ENCODE measurements at regions not wholly inside any gene's neighbourhood (a gene's known extent, or its start where the extent isn't known, plus 50 kb on each side); places are given as distances from the start of the nearest gene placed in this dataset.

GRCh38 chr3:72550582-72551262, 297.5 kb downstream of the SHQ1 start:
- no peak for TF ChIP-seq EZH2phosphoT487 (IDR thresholded peaks at IDR 0.05; ENCODE audit: unreplicated experiment)
- no peak for TF ChIP-seq POLR2AphosphoS5 (IDR thresholded peaks at IDR 0.05; ENCODE audit: low read depth)
- no peak for TF ChIP-seq EZH2 (IDR thresholded peaks at IDR 0.05; ENCODE audit: low read depth, unreplicated experiment)
- TF ChIP-seq, protein P1, sequence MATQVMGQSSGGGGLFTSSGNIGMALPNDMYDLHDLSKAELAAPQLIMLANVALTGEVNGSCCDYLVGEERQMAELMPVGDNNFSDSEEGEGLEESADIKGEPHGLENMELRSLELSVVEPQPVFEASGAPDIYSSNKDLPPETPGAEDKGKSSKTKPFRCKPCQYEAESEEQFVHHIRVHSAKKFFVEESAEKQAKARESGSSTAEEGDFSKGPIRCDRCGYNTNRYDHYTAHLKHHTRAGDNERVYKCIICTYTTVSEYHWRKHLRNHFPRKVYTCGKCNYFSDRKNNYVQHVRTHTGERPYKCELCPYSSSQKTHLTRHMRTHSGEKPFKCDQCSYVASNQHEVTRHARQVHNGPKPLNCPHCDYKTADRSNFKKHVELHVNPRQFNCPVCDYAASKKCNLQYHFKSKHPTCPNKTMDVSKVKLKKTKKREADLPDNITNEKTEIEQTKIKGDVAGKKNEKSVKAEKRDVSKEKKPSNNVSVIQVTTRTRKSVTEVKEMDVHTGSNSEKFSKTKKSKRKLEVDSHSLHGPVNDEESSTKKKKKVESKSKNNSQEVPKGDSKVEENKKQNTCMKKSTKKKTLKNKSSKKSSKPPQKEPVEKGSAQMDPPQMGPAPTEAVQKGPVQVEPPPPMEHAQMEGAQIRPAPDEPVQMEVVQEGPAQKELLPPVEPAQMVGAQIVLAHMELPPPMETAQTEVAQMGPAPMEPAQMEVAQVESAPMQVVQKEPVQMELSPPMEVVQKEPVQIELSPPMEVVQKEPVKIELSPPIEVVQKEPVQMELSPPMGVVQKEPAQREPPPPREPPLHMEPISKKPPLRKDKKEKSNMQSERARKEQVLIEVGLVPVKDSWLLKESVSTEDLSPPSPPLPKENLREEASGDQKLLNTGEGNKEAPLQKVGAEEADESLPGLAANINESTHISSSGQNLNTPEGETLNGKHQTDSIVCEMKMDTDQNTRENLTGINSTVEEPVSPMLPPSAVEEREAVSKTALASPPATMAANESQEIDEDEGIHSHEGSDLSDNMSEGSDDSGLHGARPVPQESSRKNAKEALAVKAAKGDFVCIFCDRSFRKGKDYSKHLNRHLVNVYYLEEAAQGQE (IDR thresholded peaks at IDR 0.05; ENCODE audit: unreplicated experiment), result no peak
- TF ChIP-seq, protein P2, sequence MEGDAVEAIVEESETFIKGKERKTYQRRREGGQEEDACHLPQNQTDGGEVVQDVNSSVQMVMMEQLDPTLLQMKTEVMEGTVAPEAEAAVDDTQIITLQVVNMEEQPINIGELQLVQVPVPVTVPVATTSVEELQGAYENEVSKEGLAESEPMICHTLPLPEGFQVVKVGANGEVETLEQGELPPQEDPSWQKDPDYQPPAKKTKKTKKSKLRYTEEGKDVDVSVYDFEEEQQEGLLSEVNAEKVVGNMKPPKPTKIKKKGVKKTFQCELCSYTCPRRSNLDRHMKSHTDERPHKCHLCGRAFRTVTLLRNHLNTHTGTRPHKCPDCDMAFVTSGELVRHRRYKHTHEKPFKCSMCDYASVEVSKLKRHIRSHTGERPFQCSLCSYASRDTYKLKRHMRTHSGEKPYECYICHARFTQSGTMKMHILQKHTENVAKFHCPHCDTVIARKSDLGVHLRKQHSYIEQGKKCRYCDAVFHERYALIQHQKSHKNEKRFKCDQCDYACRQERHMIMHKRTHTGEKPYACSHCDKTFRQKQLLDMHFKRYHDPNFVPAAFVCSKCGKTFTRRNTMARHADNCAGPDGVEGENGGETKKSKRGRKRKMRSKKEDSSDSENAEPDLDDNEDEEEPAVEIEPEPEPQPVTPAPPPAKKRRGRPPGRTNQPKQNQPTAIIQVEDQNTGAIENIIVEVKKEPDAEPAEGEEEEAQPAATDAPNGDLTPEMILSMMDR (conservative IDR thresholded peaks at IDR 0.05; ENCODE audit: low read depth in 2 of 2), result no peak
- TF ChIP-seq CREB1 (CRISPR knock-in tag; IDR thresholded peaks at IDR 0.05; ENCODE audit: low read depth), result no peak
- no peak for TF ChIP-seq NANOG (IDR thresholded peaks at IDR 0.05; ENCODE audit: borderline replicate concordance)
- TF ChIP-seq JUNB (IDR thresholded peaks at IDR 0.05; ENCODE audit: unreplicated experiment), result no peak
- no peak for TF ChIP-seq ZNF462 (CRISPR knock-in tag; IDR thresholded peaks at IDR 0.05)
- no peak for TF ChIP-seq ETS1 (IDR thresholded peaks at IDR 0.05)
- TF ChIP-seq STAT1 (IDR thresholded peaks at IDR 0.05; ENCODE audit: unreplicated experiment), result no peak
